ENCODE measurements at regions not wholly inside any gene's neighbourhood (a gene's known extent, or its start where the extent isn't known, plus 50 kb on each side); places are given as distances from the start of the nearest gene placed in this dataset.

DNA sequence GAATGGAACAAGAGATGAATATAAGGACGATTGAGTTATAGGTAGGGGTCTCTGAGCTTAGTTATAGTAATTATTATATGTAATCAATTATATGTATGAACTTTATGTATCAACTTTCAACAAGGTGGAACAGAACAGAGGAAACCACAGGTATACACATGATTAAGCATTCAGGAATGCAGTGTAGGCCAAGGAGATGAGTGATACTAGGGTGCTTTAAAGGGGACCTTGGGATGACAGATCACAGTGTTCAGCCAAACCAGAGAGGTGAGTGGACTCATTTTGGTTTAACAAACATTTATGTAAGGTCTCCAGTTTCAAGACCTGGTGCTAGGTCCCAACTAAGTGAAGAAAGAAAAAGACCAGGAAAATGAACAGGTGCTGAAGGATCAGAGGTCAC, 895.5 kb downstream of the ROBO2 start:
- DNase-seq: no peak
- H3K9me3 ChIP-seq (ENCODE audit: control insufficient read depth, low read length): peaks cover 3% of the 10 kb centered on the region
- no peaks in the 10 kb centered on the region for H3K36me3 ChIP-seq (ENCODE audit: control insufficient read depth in 1 of 2, insufficient read depth in 2 of 2, low read depth in 1 of 2, low read length in 2 of 2)
- no peak overlapping the region for H3K14ac ChIP-seq (ENCODE audit: low read length in 2 of 2)
- no peak overlapping the region for H4K91ac ChIP-seq (ENCODE audit: low read length)
- H3K27me3 ChIP-seq (ENCODE audit: control insufficient read depth in 1 of 2, insufficient read depth in 1 of 2, low read length in 2 of 2): no peaks in the 10 kb centered on the region
- no peak overlapping the region for H3K4me2 ChIP-seq (ENCODE audit: low read length, poor library complexity, severe bottlenecking)
- H3K27ac ChIP-seq (ENCODE audit: low read length, poor library complexity, severe bottlenecking): no peak overlapping the region
- no peak overlapping the region for H2AK5ac ChIP-seq (ENCODE audit: low read length, severe bottlenecking)
- no peaks in the 10 kb centered on the region for H3K79me1 ChIP-seq (replicated peaks; ENCODE audit: low read length, poor library complexity, severe bottlenecking)
- no peak overlapping the region for H3K4me3 ChIP-seq (ENCODE audit: insufficient read depth in 1 of 2, low read depth in 1 of 2, low read length in 2 of 2)
- H2AFZ ChIP-seq (ENCODE audit: low read depth, low read length): no peak overlapping the region
- H3K23ac ChIP-seq (ENCODE audit: low read length in 2 of 2): no peak overlapping the region
- H3K9ac ChIP-seq (ENCODE audit: low read length): no peak overlapping the region
- no CpG with 5 or more reads among the region's 1 CpG for WGBS
- no peak overlapping the region for H3K18ac ChIP-seq (ENCODE audit: low read depth in 1 of 2, low read length in 2 of 2)
- no peak overlapping the region for H2BK12ac ChIP-seq (ENCODE audit: low read length in 2 of 2)
- no peak overlapping the region for H2BK15ac ChIP-seq (ENCODE audit: low read depth, poor library complexity, severe bottlenecking)
- H3K4ac ChIP-seq (ENCODE audit: low read depth in 1 of 2, low read length in 2 of 2): no peak overlapping the region
- no peak overlapping the region for H2BK120ac ChIP-seq (ENCODE audit: low read depth, low read length)
- H2BK5ac ChIP-seq (ENCODE audit: low read depth, low read length, poor library complexity, severe bottlenecking): no peak overlapping the region
- H4K8ac ChIP-seq (ENCODE audit: low read length): no peak overlapping the region
- no peaks in the 10 kb centered on the region for H3K4me1 ChIP-seq (ENCODE audit: control insufficient read depth, insufficient read depth, low read depth, low read length)

DNA sequence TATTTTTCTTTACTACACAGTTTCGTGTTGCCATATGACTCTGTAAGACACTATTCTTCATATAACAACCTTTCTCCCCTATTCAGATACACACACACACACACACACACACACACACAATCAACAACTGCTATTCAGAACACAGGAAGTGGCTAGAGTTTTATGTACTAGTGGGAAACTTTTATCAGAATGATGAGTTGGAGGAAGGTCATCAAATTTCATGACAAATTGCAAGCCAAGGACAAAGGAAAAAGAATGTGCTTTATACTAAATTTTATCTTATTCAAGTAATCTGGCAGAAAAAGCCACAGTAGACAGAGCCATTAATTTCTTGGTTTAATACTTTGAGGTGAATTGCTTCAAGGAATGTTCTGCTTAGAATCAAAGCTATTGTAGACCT, 899.8 kb downstream of the ROBO2 start:
- no peak overlapping the region for H2BK5ac ChIP-seq (ENCODE audit: low read depth, low read length, poor library complexity, severe bottlenecking)
- H2AK5ac ChIP-seq (ENCODE audit: low read length, severe bottlenecking): no peak overlapping the region
- DNase-seq: no peak
- no peak overlapping the region for H3K4ac ChIP-seq (ENCODE audit: low read depth in 1 of 2, low read length in 2 of 2)
- no peak overlapping the region for H3K4me3 ChIP-seq (ENCODE audit: insufficient read depth in 1 of 2, low read depth in 1 of 2, low read length in 2 of 2)
- H3K27me3 ChIP-seq (ENCODE audit: control insufficient read depth in 1 of 2, insufficient read depth in 1 of 2, low read length in 2 of 2): no peaks in the 10 kb centered on the region
- 38% methylated on average over 1 of the region's 1 CpG for WGBS
- no peak overlapping the region for H2BK120ac ChIP-seq (ENCODE audit: low read depth, low read length)
- no peak overlapping the region for H2BK15ac ChIP-seq (ENCODE audit: low read depth, poor library complexity, severe bottlenecking)
- H3K36me3 ChIP-seq (ENCODE audit: control insufficient read depth in 1 of 2, insufficient read depth in 2 of 2, low read depth in 1 of 2, low read length in 2 of 2): no peaks in the 10 kb centered on the region
- no peaks in the 10 kb centered on the region for H3K79me1 ChIP-seq (replicated peaks; ENCODE audit: low read length, poor library complexity, severe bottlenecking)
- H2AFZ ChIP-seq (ENCODE audit: low read depth, low read length): no peak overlapping the region
- no peak overlapping the region for H3K14ac ChIP-seq (ENCODE audit: low read length in 2 of 2)
- no peak overlapping the region for H4K8ac ChIP-seq (ENCODE audit: low read length)
- H3K9ac ChIP-seq (ENCODE audit: low read length): no peak overlapping the region
- H2BK12ac ChIP-seq (ENCODE audit: low read length in 2 of 2): no peak overlapping the region
- H3K18ac ChIP-seq (ENCODE audit: low read depth in 1 of 2, low read length in 2 of 2): no peak overlapping the region
- no peak overlapping the region for H3K4me2 ChIP-seq (ENCODE audit: low read length, poor library complexity, severe bottlenecking)
- no peaks in the 10 kb centered on the region for H3K9me3 ChIP-seq (ENCODE audit: control insufficient read depth, low read length)
- H3K27ac ChIP-seq (ENCODE audit: low read length, poor library complexity, severe bottlenecking): no peak overlapping the region
- H3K4me1 ChIP-seq (ENCODE audit: control insufficient read depth, insufficient read depth, low read depth, low read length): no peaks in the 10 kb centered on the region
- H4K91ac ChIP-seq (ENCODE audit: low read length): no peak overlapping the region
- H3K23ac ChIP-seq (ENCODE audit: low read length in 2 of 2): no peak overlapping the region

DNA sequence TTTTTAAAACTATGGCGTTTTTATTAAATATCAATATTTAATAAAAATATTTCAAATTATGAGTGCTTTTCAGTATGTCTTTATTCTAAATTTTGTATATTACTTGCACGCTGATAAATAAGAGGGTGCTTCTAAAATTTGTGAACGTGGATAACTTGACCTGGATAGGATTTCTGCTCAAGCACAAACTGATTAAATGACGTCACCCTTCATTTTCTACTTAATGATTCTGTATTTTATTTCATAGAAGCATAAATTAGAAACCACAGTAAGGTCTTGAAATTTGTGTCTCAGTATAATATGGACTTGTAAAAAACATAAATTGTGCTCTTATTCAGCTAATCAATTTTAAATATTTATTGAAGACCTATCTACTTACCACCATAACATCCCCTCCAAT, 903.7 kb downstream of the ROBO2 start:
- no peak overlapping the region for H3K14ac ChIP-seq (ENCODE audit: low read length in 2 of 2)
- no peak for DNase-seq
- H3K4me1 ChIP-seq (ENCODE audit: control insufficient read depth, insufficient read depth, low read depth, low read length): no peaks in the 10 kb centered on the region
- no peak overlapping the region for H2BK15ac ChIP-seq (ENCODE audit: low read depth, poor library complexity, severe bottlenecking)
- H3K4me2 ChIP-seq (ENCODE audit: low read length, poor library complexity, severe bottlenecking): no peak overlapping the region
- H3K23ac ChIP-seq (ENCODE audit: low read length in 2 of 2): no peak overlapping the region
- no peak overlapping the region for H3K4ac ChIP-seq (ENCODE audit: low read depth in 1 of 2, low read length in 2 of 2)
- H2BK12ac ChIP-seq (ENCODE audit: low read length in 2 of 2): no peak overlapping the region
- no peak overlapping the region for H4K91ac ChIP-seq (ENCODE audit: low read length)
- H3K36me3 ChIP-seq (ENCODE audit: control insufficient read depth in 1 of 2, insufficient read depth in 2 of 2, low read depth in 1 of 2, low read length in 2 of 2): no peaks in the 10 kb centered on the region
- no peak overlapping the region for H2AFZ ChIP-seq (ENCODE audit: low read depth, low read length)
- H3K79me1 ChIP-seq (replicated peaks; ENCODE audit: low read length, poor library complexity, severe bottlenecking): no peaks in the 10 kb centered on the region
- no peak overlapping the region for H2AK5ac ChIP-seq (ENCODE audit: low read length, severe bottlenecking)
- WGBS: no CpG with 5 or more reads among the region's 4 CpGs
- no peak overlapping the region for H2BK5ac ChIP-seq (ENCODE audit: low read depth, low read length, poor library complexity, severe bottlenecking)
- H3K18ac ChIP-seq (ENCODE audit: low read depth in 1 of 2, low read length in 2 of 2): no peak overlapping the region
- no peak overlapping the region for H3K9ac ChIP-seq (ENCODE audit: low read length)
- no peaks in the 10 kb centered on the region for H3K9me3 ChIP-seq (ENCODE audit: control insufficient read depth, low read length)
- H2BK120ac ChIP-seq (ENCODE audit: low read depth, low read length): no peak overlapping the region
- no peak overlapping the region for H4K8ac ChIP-seq (ENCODE audit: low read length)
- H3K27ac ChIP-seq (ENCODE audit: low read length, poor library complexity, severe bottlenecking): no peak overlapping the region
- no peak overlapping the region for H3K4me3 ChIP-seq (ENCODE audit: insufficient read depth in 1 of 2, low read depth in 1 of 2, low read length in 2 of 2)
- no peaks in the 10 kb centered on the region for H3K27me3 ChIP-seq (ENCODE audit: control insufficient read depth in 1 of 2, insufficient read depth in 1 of 2, low read length in 2 of 2)

DNA sequence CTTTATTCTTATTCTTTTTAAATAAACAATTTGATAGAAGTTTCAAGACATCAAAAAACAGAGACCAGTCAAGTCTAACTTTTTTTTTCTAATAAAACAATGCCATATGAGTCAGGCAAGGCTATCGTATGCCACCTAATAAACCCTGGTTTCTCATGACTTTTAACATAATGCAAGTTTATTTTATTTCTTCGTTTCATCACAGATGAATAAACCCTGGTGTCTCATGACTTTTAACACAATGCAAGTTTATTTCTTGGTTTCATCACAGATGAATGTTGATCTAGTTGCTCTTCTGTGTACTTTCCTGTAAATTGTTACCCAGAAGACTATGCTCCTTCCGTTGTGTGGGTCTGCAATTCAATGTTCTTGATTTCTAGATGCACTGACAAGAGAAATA, 905.4 kb downstream of the ROBO2 start:
- H3K36me3 ChIP-seq (ENCODE audit: control insufficient read depth in 1 of 2, insufficient read depth in 2 of 2, low read depth in 1 of 2, low read length in 2 of 2): no peaks in the 10 kb centered on the region
- H2AFZ ChIP-seq (ENCODE audit: low read depth, low read length): no peak overlapping the region
- H3K14ac ChIP-seq (ENCODE audit: low read length in 2 of 2): no peak overlapping the region
- H3K4me1 ChIP-seq (ENCODE audit: control insufficient read depth, insufficient read depth, low read depth, low read length): no peaks in the 10 kb centered on the region
- H2BK120ac ChIP-seq (ENCODE audit: low read depth, low read length): no peak overlapping the region
- no peak overlapping the region for H4K91ac ChIP-seq (ENCODE audit: low read length)
- no peak overlapping the region for H2AK5ac ChIP-seq (ENCODE audit: low read length, severe bottlenecking)
- H3K4me2 ChIP-seq (ENCODE audit: low read length, poor library complexity, severe bottlenecking): no peak overlapping the region
- no peak overlapping the region for H2BK5ac ChIP-seq (ENCODE audit: low read depth, low read length, poor library complexity, severe bottlenecking)
- H2BK15ac ChIP-seq (ENCODE audit: low read depth, poor library complexity, severe bottlenecking): no peak overlapping the region
- H3K9ac ChIP-seq (ENCODE audit: low read length): no peak overlapping the region
- no peak overlapping the region for H3K23ac ChIP-seq (ENCODE audit: low read length in 2 of 2)
- no peak overlapping the region for H3K27ac ChIP-seq (ENCODE audit: low read length, poor library complexity, severe bottlenecking)
- H3K4ac ChIP-seq (ENCODE audit: low read depth in 1 of 2, low read length in 2 of 2): no peak overlapping the region
- no peak overlapping the region for H3K18ac ChIP-seq (ENCODE audit: low read depth in 1 of 2, low read length in 2 of 2)
- no peak overlapping the region for H2BK12ac ChIP-seq (ENCODE audit: low read length in 2 of 2)
- H3K79me1 ChIP-seq (replicated peaks; ENCODE audit: low read length, poor library complexity, severe bottlenecking): no peaks in the 10 kb centered on the region
- no peak for DNase-seq
- no peak overlapping the region for H4K8ac ChIP-seq (ENCODE audit: low read length)
- 79% methylated on average over 1 of the region's 3 CpGs for WGBS
- H3K4me3 ChIP-seq (ENCODE audit: insufficient read depth in 1 of 2, low read depth in 1 of 2, low read length in 2 of 2): no peak overlapping the region
- H3K27me3 ChIP-seq (ENCODE audit: control insufficient read depth in 1 of 2, insufficient read depth in 1 of 2, low read length in 2 of 2): no peaks in the 10 kb centered on the region
- no peaks in the 10 kb centered on the region for H3K9me3 ChIP-seq (ENCODE audit: control insufficient read depth, low read length)
